Thoracic aorta (tissue), 2 donors: ENCODE measurements at regions not wholly inside any gene's neighbourhood (a gene's known extent, or its start where the extent isn't known, plus 50 kb on each side); places are given as distances from the start of the nearest gene placed in this dataset.
"Not testable (repeated sequence)": the region's sequence is repeated elsewhere in the genome, so short reads cannot be mapped to it uniquely, and the experiment has no call there.

Experiments used
- ATAC-seq: fragments of 150-250 bp; one replicate; pipeline ENCODE4 v1.8.0; 2017; ENCODE audit warnings: low read depth; ENCODE audit not compliant: insufficient number of reproducible peaks, low FRiP score
- DNase-seq: peaks from one replicate; pipeline ENCODE4 v3.0.0-alpha.2; 2020; ENCODE audit warnings: low spot score
- H3K27ac ChIP-seq, 2 donors: fragments of 200-600 bp; sonication (generic); 1 replicate in 1 of 2; 2 replicates in 1 of 2; pipeline ENCODE4 v1.5.1; 2016; ENCODE audit warnings: mild to moderate bottlenecking in 2 of 2, moderate library complexity in 2 of 2
- H3K27me3 ChIP-seq: fragments of 200-600 bp; sonication (generic); replicated peaks from 2 replicates; pipeline ENCODE4 v1.6.0; 2016; ENCODE audit warnings: mild to moderate bottlenecking; ENCODE audit not compliant: insufficient read depth
- H3K36me3 ChIP-seq: fragments of 200-600 bp; sonication (generic); one replicate; pipeline ENCODE4 v1.5.1; 2016
- H3K4me1 ChIP-seq, 2 donors: fragments of 200-600 bp; sonication (generic); 1 replicate in 1 of 2; 2 replicates in 1 of 2; pipeline versions ENCODE4 v1.5.1 to v1.6.0; 2016; ENCODE audit warnings: low read depth in 2 of 2, mild to moderate bottlenecking in 1 of 2; ENCODE audit not compliant: control insufficient read depth in 1 of 2
- H3K4me3 ChIP-seq: fragments of 200-600 bp; sonication (generic); 2 replicates; pipeline ENCODE4 v1.5.1; 2016; ENCODE audit warnings: mild to moderate bottlenecking
- H3K9me3 ChIP-seq: fragments of 200-600 bp; sonication (generic); 2 replicates; pipeline ENCODE4 v1.5.1; 2016
- TF ChIP-seq, protein P1 (sequence below): fragments of 200-600 bp; sonication (generic); IDR thresholded peaks from one replicate; pipeline ENCODE4 v1.5.1; 2019; ENCODE audit warnings: antibody characterized with exemption

DNA sequence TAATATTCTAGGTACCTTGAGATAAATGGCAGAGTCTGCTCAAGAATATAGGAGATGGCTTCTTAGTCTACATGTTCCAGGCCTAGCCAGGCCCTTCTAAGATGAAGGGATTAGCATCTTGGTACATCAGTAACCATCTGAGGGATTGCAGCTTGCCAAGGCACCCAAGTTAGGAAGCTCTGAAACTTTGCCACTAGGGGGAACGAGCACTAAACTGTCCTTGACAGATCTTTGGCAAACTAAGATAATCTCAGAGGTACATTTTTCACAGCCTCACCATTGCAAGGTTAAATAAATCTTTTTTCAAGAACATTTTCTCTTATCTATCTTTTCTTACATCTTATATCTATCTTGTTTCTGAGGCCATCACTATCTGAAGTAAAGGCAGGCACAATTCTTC, 351.2 kb downstream of the RAP2B start:
- no peak overlapping the region for H3K27ac ChIP-seq
- DNase-seq (no peak), ATAC-seq (no peak)
- H3K9me3 ChIP-seq: no peaks in the 10 kb centered on the region
- no peaks in the 10 kb centered on the region for H3K36me3 ChIP-seq
- no peaks in the 10 kb centered on the region for H3K27me3 ChIP-seq
- no peak overlapping the region for H3K4me3 ChIP-seq
- no peaks in the 10 kb centered on the region for H3K4me1 ChIP-seq
- TF ChIP-seq, protein P1, sequence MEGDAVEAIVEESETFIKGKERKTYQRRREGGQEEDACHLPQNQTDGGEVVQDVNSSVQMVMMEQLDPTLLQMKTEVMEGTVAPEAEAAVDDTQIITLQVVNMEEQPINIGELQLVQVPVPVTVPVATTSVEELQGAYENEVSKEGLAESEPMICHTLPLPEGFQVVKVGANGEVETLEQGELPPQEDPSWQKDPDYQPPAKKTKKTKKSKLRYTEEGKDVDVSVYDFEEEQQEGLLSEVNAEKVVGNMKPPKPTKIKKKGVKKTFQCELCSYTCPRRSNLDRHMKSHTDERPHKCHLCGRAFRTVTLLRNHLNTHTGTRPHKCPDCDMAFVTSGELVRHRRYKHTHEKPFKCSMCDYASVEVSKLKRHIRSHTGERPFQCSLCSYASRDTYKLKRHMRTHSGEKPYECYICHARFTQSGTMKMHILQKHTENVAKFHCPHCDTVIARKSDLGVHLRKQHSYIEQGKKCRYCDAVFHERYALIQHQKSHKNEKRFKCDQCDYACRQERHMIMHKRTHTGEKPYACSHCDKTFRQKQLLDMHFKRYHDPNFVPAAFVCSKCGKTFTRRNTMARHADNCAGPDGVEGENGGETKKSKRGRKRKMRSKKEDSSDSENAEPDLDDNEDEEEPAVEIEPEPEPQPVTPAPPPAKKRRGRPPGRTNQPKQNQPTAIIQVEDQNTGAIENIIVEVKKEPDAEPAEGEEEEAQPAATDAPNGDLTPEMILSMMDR: no peak

DNA sequence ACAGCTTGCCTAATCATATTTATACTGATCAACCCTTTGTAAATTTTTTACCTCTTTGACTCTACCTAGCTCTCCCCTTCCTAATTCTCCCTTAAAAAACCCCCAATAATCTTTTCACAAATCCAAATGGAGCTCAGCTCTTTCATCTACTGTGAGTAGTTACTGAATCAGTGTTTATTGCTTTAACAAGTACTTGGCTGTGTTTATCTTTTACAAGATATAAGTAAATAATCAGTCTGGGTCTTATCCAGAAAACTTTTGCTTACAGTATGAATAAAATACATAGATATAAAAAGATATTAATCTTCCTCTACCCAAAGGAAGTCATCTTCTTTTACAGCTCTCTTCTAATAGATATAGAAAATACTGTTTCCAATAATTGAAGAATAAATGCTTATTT, 366.4 kb downstream of the RAP2B start:
- no peak for DNase-seq
- Histone ChIP-seq H3K36me3 (no peaks in the 10 kb centered on the region), H3K27me3 (no peaks in the 10 kb centered on the region), H3K27ac (no peak overlapping the region), H3K9me3 (peaks cover 4% of the 10 kb centered on the region), H3K4me1 (no peaks in the 10 kb centered on the region), H3K4me3 (no peak overlapping the region)
- TF ChIP-seq, protein P1: no peak
- ATAC-seq: no peak

DNA sequence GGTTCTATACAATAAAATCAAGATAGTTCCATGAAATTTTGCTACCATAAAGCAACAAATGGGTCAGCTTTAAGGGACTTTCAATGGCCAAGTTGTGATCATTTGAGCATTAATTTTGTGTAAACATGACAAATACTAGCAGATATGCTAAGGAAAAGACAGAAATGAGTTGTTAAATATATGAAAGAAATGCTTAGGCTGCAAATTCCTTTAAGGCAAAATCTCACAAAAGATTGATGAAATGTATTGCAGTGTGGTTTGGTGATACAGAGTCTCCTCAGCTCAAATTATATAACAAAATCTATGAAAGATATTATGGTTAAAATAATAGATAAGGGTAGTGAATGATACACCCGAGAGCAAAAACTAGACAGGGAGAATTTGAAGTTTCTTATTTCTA, 377.2 kb downstream of the RAP2B start:
- DNase-seq: no peak
- H3K9me3 ChIP-seq: no peaks in the 10 kb centered on the region
- ATAC-seq: no peak
- no peaks in the 10 kb centered on the region for H3K27me3 ChIP-seq
- no peaks in the 10 kb centered on the region for H3K36me3 ChIP-seq
- no peak overlapping the region for H3K4me3 ChIP-seq
- no peak overlapping the region for H3K27ac ChIP-seq
- no peaks in the 10 kb centered on the region for H3K4me1 ChIP-seq
- TF ChIP-seq, protein P1: no peak

DNA sequence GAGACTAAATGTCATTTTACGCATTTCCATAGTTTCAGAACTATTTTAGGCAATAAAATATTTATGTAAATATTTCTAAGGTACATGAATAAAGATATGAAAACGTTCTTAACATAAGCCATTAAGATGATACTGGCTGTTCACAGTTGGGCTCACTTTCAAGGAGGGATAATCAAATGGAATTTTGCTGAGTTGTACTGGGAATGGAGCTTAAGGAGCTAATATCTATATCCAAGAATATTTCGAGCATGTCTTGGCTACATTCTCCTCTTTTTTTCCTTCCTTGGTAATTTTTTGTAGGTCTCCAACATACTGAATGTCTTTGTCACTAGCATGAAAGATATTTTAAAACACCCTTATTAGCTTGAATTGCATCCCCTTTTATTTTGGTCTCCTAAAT, 383.4 kb downstream of the RAP2B start:
- Histone ChIP-seq H3K27ac (no peak overlapping the region), H3K4me3 (no peak overlapping the region), H3K4me1 (no peaks in the 10 kb centered on the region), H3K36me3 (no peaks in the 10 kb centered on the region), H3K27me3 (no peaks in the 10 kb centered on the region), H3K9me3 (no peaks in the 10 kb centered on the region)
- ATAC-seq: no peak
- no peak for DNase-seq
- TF ChIP-seq, protein P1: no peak

DNA sequence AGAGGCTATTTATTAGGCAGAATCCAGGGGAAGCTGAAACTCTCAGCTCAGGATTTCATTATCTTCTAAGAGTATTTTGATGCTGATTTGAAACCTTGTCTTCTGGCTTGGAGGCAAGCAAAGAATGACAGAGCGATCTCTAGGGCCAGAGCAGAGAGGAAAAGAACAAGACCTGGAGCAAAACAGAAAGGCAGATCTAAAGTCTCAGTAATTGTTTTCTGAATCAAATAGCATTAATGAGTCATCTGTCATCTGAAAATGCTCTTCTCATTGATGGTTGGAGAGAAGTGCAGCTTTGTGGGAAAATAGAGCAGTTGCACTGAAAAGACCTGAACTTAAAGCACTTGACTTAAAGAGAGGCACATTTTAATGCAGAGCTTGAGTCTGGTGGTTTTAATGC, 385.9 kb downstream of the RAP2B start:
- Histone ChIP-seq H3K36me3 (no peaks in the 10 kb centered on the region), H3K9me3 (no peaks in the 10 kb centered on the region), H3K27me3 (no peaks in the 10 kb centered on the region), H3K4me3 (no peak overlapping the region), H3K27ac (no peak overlapping the region), H3K4me1 (no peaks in the 10 kb centered on the region)
- DNase-seq: no peak
- no peak for ATAC-seq
- TF ChIP-seq, protein P1: no peak

DNA sequence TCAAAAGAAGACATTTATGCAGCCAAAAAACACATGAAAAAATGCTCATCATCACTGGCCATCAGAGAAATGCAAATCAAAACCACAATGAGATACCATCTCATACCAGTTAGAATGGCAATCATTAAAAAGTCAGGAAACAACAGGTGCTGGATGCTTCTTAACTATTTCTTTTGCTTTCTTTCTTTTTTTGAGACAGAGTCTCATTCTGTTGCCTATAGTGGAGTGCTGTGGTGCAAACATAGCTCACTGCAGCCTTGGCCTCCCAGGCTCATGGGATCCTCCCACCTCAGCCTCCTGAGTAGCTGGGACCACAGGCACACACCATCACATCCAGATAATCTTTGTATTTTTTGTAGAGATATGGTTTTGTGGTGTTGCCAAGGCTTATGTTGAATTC, 387.7 kb downstream of the RAP2B start:
- H3K4me1 ChIP-seq, ATAC-seq, H3K9me3 ChIP-seq, H3K27ac ChIP-seq, DNase-seq, H3K4me3 ChIP-seq, H3K27me3 ChIP-seq, H3K36me3 ChIP-seq: not testable (repeated sequence)
